Immature natural killer cell (primary cell): ENCODE measurements at regions not wholly inside any gene's neighbourhood (a gene's known extent, or its start where the extent isn't known, plus 50 kb on each side); places are given as distances from the start of the nearest gene placed in this dataset.

Source experiments
- DNase-seq, 3 donors: peaks; one replicate each; pipeline ENCODE4 v3.0.0; 2022; ENCODE audit warnings: mixed read lengths in 1 of 3
- H3K27ac Mint-ChIP-seq, 6 donors: one replicate each; pipeline ENCODE4 v1.8.0; 2020; ENCODE audit warnings: mixed read lengths in 6 of 6, mild to moderate bottlenecking in 5 of 6, inconsistent platforms in 4 of 6, moderate library complexity in 3 of 6
- H3K27me3 Mint-ChIP-seq, 3 donors: one replicate each; pipeline ENCODE4 v1.8.0; 2020 to 2021; ENCODE audit warnings: low read depth in 3 of 3, mild to moderate bottlenecking in 3 of 3, mixed read lengths in 3 of 3, moderate library complexity in 3 of 3, inconsistent platforms in 1 of 3
- H3K36me3 Mint-ChIP-seq, 3 donors: one replicate each; pipeline ENCODE4 v1.8.0; 2020; ENCODE audit warnings: mixed read lengths in 3 of 3, inconsistent platforms in 2 of 3, mild to moderate bottlenecking in 2 of 3
- H3K4me1 Mint-ChIP-seq, 2 donors: one replicate each; pipeline ENCODE4 v1.8.0; 2020; ENCODE audit warnings: inconsistent platforms in 2 of 2, mild to moderate bottlenecking in 2 of 2, mixed read lengths in 2 of 2, moderate library complexity in 1 of 2
- H3K4me3 Mint-ChIP-seq, 5 donors: one replicate each; pipeline ENCODE4 v1.8.0; 2020; ENCODE audit warnings: mild to moderate bottlenecking in 5 of 5, mixed read lengths in 5 of 5, inconsistent platforms in 3 of 5, moderate library complexity in 3 of 5
- H3K9me3 Mint-ChIP-seq, 6 donors: one replicate each; pipeline ENCODE4 v1.8.0; 2020; ENCODE audit warnings: mild to moderate bottlenecking in 6 of 6, mixed read lengths in 6 of 6, inconsistent platforms in 4 of 6, moderate library complexity in 3 of 6

DNA sequence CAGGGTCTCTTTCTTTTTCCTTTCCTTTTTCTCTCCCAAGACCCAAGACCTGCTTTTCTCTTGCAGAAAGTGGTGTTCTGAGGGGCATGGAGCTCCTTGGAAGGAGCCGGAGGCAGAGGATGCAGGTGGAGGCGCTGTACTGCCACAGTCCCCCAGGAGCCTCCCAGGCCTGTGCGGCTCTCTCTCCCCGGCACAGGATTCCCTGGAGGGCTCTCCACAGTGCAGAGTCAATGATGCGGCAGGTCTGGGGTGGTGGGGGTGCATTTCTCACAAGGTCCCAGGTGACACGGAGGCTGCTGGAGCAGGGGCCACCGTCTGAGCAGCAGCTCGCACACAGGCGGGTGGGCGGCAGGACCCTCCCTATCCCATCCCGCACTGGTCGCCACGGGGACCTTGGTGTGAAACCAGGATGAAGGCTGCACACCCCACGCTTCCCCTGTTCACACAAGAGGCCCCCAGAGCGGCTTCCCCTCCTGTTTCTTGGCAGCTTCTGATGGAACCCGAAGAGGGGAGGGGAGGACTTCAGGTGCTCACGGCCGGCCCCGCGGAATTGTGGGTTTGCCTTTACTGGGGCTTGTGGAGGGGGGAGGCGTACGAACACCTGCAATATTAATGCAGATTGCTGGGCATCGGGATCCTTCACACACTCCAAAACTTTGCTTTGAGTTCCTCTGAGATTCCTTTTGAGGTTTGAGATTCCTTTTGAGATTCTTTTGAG, 186.9 kb downstream of the ENGASE start:
- peaks cover 0 to 4% (median 0%) of the 10 kb centered on the region in 3 donors for H3K27me3 Mint-ChIP-seq
- no peak for DNase-seq
- H3K27ac Mint-ChIP-seq, result no peak overlapping the region
- no peaks in the 10 kb centered on the region for H3K4me1 Mint-ChIP-seq
- no peaks in the 10 kb centered on the region for H3K36me3 Mint-ChIP-seq
- H3K4me3 Mint-ChIP-seq, result no peak overlapping the region
- no peaks in the 10 kb centered on the region for H3K9me3 Mint-ChIP-seq

- no peak for DNase-seq
- H3K9me3 Mint-ChIP-seq, result no peaks in the 10 kb centered on the region
- H3K4me1 Mint-ChIP-seq, result no peaks in the 10 kb centered on the region
- no peak overlapping the region for H3K4me3 Mint-ChIP-seq
- H3K27me3 Mint-ChIP-seq, result peaks cover 0 to 4% (median 0%) of the 10 kb centered on the region in 3 donors
- no peaks in the 10 kb centered on the region for H3K36me3 Mint-ChIP-seq
- no peak overlapping the region for H3K27ac Mint-ChIP-seq
Measured at GRCh38 chr17:79258843-79259242, 184.2 kb downstream of the ENGASE start.

GRCh38 chr17:79258041-79258440, 183.4 kb downstream of the ENGASE start:
- DNase-seq, result no peak
- Mint-ChIP-seq H3K27me3 (peaks cover 0 to 4% (median 0%) of the 10 kb centered on the region in 3 donors), H3K27ac (no peak overlapping the region), H3K4me1 (no peaks in the 10 kb centered on the region), H3K36me3 (no peaks in the 10 kb centered on the region), H3K9me3 (no peaks in the 10 kb centered on the region), H3K4me3 (no peak overlapping the region)

DNA sequence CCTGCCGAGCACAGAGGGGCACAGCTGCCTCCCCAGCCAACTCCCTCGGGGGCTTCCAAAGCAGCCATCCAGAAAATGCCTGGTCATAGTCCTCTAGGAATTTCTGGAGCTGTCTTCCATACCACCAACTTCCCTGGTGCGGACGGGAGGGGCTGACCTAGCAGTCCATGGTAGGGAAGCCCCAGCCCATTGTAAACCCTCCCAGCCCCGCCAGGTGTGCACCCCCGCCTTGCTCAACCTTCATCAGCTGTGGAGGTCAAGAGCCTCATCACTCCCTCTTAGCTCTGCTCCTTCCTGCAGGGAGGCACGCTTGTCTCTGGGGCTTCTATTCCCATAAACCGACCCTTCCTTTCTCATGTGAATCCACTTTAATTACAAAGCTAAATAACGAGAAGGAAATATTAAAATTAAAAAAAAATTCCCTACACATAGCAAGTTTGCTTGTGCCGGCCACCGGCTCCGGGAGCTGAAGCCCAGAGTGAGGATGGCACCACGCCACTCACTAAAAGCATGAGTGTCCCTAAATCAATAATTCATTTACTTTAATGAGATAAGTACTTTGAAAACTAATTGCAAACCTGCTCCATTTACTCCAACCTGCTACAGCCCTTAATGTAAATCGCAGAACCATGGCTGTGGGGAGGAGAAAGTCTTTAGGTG, 181.4 kb downstream of the ENGASE start:
- Mint-ChIP-seq H3K27ac (no peak overlapping the region), H3K9me3 (peaks cover 0 to 1% (median 0%) of the 10 kb centered on the region in 6 donors), H3K36me3 (no peaks in the 10 kb centered on the region), H3K4me3 (no peak overlapping the region), H3K4me1 (no peaks in the 10 kb centered on the region), H3K27me3 (peaks cover 1 to 8% (median 2%) of the 10 kb centered on the region in 3 donors)
- DNase-seq, result no peak

DNA sequence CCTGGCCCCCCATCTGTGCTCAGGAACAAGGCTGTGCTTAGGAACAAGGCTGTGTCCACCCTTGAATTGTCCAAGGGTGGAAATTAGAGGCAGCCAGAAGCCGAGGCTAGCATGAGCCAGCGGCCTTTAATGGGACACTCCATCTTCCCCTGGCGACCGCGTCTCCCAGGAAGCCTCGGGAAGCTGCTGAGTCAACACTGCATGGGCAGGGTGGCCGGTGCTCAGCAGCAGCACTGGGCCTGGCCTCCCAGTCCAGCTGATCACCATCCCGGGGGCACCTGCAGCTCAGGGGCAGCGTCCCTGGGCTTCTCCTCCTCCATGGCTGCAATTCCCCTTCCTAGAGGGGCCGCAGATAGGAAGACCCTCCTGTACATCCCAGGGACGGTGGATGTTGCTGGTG, 180.8 kb downstream of the ENGASE start:
- DNase-seq, result no peak
- Mint-ChIP-seq H3K27ac (no peak overlapping the region), H3K4me1 (no peaks in the 10 kb centered on the region), H3K4me3 (no peak overlapping the region), H3K9me3 (peaks cover 0 to 1% (median 0%) of the 10 kb centered on the region in 6 donors), H3K36me3 (no peaks in the 10 kb centered on the region), H3K27me3 (peaks cover 2 to 9% (median 2%) of the 10 kb centered on the region in 3 donors)

- DNase-seq, result no peak
- Mint-ChIP-seq H3K36me3 (no peaks in the 10 kb centered on the region), H3K9me3 (peaks cover 0 to 1% (median 0%) of the 10 kb centered on the region in 6 donors), H3K27ac (no peak overlapping the region), H3K27me3 (peaks cover 2 to 9% (median 2%) of the 10 kb centered on the region in 3 donors), H3K4me3 (no peak overlapping the region), H3K4me1 (no peaks in the 10 kb centered on the region)
Measured at GRCh38 chr17:79255046-79255445, 180.4 kb downstream of the ENGASE start.

DNA sequence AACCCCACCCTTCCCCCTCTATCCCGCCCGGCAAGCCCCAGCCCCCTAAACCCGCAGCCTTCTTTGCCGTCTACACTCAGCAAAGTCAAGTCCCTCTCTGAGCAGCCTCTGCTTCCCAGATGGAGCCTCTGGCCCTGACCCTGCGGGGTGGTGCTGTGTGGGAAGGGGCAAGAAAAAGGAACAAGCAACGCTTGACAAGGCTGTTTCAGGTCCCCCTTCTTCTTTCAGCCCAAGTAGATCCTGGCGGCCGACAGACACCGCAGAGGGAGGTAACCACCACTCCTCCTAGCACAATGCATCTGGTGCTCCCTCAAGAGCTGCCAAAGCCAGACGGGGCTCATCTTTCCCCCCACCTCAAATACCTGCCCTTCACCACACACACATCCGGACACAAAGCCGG, 178.3 kb downstream of the ENGASE start:
- H3K27me3 Mint-ChIP-seq, result peaks cover 2 to 7% (median 2%) of the 10 kb centered on the region in 3 donors
- no peak overlapping the region for H3K4me3 Mint-ChIP-seq
- no peaks in the 10 kb centered on the region for H3K4me1 Mint-ChIP-seq

DNA sequence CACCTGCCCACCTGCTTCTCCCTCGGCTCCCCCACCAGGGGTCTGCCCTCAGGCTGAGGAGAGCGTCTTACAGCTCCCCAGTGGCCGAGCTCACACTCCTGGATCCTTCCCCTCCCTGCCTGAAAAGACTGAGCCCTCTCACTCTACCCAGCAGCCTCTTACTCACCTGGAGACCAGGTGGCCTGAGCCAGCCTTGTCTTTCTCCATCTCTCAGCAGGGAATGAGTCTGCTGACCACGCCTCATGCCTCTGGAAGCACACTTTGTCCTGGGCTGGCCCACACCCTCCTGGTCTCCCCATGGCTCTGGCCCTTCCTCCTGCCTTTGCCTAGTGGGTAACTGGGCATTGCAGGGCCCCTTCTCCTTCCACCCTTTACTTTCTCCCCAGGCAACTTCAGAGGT, 177.2 kb downstream of the ENGASE start:
- H3K27me3 Mint-ChIP-seq, result peaks cover 2 to 7% (median 2%) of the 10 kb centered on the region in 3 donors
- no peak overlapping the region for H3K4me3 Mint-ChIP-seq
- no peaks in the 10 kb centered on the region for H3K4me1 Mint-ChIP-seq
- H3K27ac Mint-ChIP-seq, result no peak overlapping the region
- no peaks in the 10 kb centered on the region for H3K36me3 Mint-ChIP-seq
- DNase-seq, result no peak
- H3K9me3 Mint-ChIP-seq, result peaks cover 0 to 1% (median 0%) of the 10 kb centered on the region in 6 donors

More for the DNA sequence above, 178.3 kb downstream of the ENGASE start:
- no peaks in the 10 kb centered on the region for H3K36me3 Mint-ChIP-seq
- H3K9me3 Mint-ChIP-seq, result peaks cover 0 to 1% (median 0%) of the 10 kb centered on the region in 6 donors
- DNase-seq, result no peak
- no peak overlapping the region for H3K27ac Mint-ChIP-seq

DNA sequence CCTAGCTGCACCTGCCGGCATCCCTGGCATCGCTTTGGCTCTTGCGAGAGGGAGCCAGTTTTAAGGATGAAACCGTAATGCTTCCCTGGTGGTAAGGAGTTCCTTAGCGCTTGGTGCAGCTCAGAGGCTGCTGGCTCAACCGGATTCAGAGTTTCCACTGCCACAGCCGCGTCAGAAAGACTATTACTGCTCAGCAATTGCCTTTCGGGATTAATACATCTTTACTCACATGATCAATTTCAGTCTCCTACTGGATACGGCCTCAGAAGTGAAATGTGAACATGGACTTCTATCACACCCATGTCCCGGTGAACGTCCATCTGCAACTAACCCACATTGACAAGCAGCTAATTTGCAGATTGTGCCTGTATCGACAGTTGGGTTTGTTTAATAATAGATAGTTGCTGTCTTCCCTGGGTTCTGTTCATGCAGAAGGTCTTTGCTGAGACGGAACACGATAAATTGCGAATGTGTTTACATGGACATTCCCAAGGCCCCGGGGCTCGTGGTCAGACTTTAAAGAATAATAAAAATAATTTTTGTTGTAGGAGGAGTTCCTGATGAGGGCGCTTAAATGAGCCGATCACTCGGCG, 175.4 kb downstream of the ENGASE start:
- Mint-ChIP-seq H3K27me3 (peaks cover 2 to 12% (median 2%) of the 10 kb centered on the region in 3 donors), H3K4me1 (no peaks in the 10 kb centered on the region), H3K4me3 (no peak overlapping the region), H3K9me3 (peaks cover 0 to 1% (median 0%) of the 10 kb centered on the region in 6 donors), H3K36me3 (no peaks in the 10 kb centered on the region), H3K27ac (no peak overlapping the region)
- no peak for DNase-seq

GRCh38 chr17:79248843-79249493, 174.3 kb downstream of the ENGASE start:
- H3K9me3 Mint-ChIP-seq, result peaks cover 0 to 1% (median 0%) of the 10 kb centered on the region in 6 donors
- peaks cover 2 to 12% (median 5%) of the 10 kb centered on the region in 3 donors for H3K27me3 Mint-ChIP-seq
- H3K27ac Mint-ChIP-seq, result no peak overlapping the region
- DNase-seq, result no peak
- no peaks in the 10 kb centered on the region for H3K36me3 Mint-ChIP-seq
- no peak overlapping the region for H3K4me3 Mint-ChIP-seq
- H3K4me1 Mint-ChIP-seq, result no peaks in the 10 kb centered on the region

DNA sequence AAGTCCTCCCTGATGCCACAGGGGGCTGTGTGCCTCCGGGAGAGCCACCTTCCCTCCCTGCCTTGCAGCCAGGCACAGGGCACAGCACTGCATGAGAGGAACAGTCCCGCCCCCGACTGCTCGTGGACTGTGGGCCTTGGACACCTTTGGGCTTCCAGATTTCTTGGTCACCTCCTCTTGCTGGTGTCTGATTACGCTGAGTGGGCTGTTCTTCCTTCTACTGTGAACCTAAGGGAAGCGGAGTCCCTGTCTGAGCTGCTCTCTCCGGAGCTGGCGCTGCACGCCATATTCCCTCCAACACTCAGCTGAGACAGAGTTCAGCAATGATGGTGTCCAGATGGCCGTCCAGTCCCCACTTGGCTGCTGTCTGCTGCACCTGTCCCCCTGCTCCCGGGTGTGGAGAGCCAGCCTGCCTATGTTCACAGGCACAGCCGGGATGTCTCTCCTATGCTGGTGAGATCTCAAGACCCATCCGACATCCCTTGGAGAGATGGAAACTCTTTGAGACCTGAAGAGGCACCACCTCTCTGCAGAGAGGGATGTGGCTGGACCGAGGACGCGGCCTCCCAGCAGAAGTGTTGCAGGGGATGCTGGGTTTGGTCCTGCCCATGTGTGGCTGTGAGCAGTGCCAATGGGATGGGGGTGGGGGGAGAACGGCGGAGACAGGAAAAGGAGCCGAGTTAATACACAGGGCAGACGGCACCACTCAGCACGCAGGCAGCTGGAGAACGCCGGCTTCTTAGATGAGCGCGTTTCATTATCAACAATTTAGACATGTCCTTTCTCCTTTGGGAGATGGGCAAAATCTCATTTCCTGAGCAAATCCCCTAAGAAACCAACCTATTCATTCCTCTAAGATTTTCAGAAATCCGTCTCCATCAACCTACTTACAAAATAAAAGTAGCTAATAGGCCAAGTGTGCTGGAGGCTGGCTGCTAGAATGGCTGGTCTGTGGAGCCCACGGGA, 171.9 kb downstream of the ENGASE start:
- H3K36me3 Mint-ChIP-seq, result no peaks in the 10 kb centered on the region
- no peak overlapping the region for H3K4me3 Mint-ChIP-seq

DNA sequence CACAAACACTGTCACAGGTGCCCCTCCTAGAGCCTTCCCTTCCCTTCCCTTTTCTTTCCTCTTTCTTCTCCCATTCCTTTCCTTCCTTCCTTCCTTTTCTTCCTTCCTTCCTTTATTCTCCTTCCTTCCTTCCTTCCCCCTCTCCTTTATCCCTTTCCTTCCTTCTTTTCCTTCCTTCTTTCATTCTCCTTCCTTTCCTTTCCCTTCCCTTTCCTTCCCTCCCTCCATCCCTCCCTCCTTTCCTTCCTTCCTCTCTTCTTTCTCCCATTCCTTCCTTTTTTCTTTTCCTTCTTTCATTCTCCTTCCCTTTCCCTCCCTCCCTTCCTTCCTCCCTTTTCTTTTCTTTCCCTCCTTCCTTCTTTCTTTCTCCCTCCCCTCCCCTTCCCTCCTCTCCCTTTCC, 170.0 kb downstream of the ENGASE start:
- H3K36me3 Mint-ChIP-seq, result no peaks in the 10 kb centered on the region
- no peak for DNase-seq
- H3K9me3 Mint-ChIP-seq, result no peaks in the 10 kb centered on the region
- H3K27ac Mint-ChIP-seq, result no peak overlapping the region
- H3K4me1 Mint-ChIP-seq, result no peaks in the 10 kb centered on the region
- peaks cover 0 to 7% (median 6%) of the 10 kb centered on the region in 3 donors for H3K27me3 Mint-ChIP-seq
- H3K4me3 Mint-ChIP-seq, result no peak overlapping the region

More for the DNA sequence above, 171.9 kb downstream of the ENGASE start:
- Mint-ChIP-seq H3K27ac (no peak overlapping the region), H3K27me3 (peaks cover 0 to 9% (median 5%) of the 10 kb centered on the region in 3 donors), H3K9me3 (peaks cover 0 to 1% (median 0%) of the 10 kb centered on the region in 6 donors), H3K4me1 (no peaks in the 10 kb centered on the region)
- no peak for DNase-seq

GRCh38 chr17:79243996-79244395, 169.4 kb downstream of the ENGASE start:
- peaks cover 2 to 7% (median 4%) of the 10 kb centered on the region in 3 donors for H3K27me3 Mint-ChIP-seq
- H3K27ac Mint-ChIP-seq, result no peak overlapping the region
- H3K4me1 Mint-ChIP-seq, result no peaks in the 10 kb centered on the region
- no peaks in the 10 kb centered on the region for H3K9me3 Mint-ChIP-seq
- no peak overlapping the region for H3K4me3 Mint-ChIP-seq
- no peaks in the 10 kb centered on the region for H3K36me3 Mint-ChIP-seq
- DNase-seq, result no peak
